Superior temporal gyrus (tissue), 1 donor: ENCODE measurements at regions not wholly inside any gene's neighbourhood (a gene's known extent, or its start where the extent isn't known, plus 50 kb on each side); places are given as distances from the start of the nearest gene placed in this dataset.
"Not testable (repeated sequence)": the region's sequence is repeated elsewhere in the genome, so short reads cannot be mapped to it uniquely, and the experiment has no call there.

Experiments
- DNase-seq: peaks from one replicate; pipeline ENCODE4 v3.0.0-alpha.2; 2016; ENCODE audit errors: extremely low spot score

DNA sequence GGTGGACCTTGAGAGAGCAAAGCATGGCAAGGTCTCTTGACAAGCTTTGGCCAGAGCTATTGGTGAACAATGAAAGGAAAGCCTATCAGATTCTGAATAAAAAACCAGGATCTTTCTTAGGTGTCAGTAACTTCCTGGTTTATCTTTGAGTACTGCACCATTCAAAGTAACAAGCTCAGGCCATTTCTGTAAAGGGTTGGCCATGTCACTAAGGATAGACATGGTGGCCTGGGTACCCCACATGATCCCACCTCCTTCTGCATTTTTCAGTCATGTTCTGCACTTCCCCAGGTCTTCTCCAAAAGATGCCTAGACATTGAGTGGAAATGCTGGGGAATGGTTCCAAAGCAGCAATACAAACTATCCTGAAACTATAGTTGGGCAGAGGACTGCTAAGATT is 242.0 kb downstream of the ARHGAP12 start:
- DNase-seq = no peak

DNA sequence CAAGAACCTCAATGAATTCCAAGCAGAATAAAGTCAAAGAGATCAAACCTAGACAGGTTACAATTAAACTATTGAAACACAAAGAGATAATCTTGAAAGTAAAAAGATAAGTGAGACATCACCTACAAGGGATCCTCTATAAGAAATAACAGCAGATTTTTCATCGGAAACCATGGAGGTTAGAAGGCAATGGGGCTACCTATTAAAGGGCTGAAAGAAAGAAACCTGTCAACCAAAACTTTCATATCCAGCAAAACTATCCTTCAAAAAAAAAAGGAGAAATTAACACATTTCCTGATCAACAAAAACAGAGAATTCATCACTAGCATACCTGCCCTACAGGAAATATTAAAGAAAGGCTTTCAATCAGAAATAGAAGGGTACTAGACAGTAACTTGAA is 244.9 kb downstream of the ARHGAP12 start:
- no peak for DNase-seq

DNA sequence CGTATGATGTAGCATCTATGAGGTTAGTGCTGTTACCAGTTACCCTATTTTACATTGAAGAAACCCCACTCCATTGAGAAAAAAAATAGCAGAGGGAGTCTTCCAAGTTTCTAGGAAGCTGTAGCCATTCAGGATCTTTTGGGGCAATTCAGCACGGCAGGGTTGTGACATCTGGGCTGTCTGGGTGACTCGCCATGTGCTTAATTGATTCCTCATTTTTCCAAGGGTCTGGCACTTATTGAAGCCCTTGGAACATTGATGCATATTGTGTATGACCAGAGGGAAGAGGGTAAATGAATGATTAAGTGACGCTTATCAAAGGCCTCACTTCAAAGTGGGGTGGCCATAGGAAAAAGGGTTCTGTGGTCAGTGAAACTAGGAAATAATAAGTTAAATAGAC is 248.7 kb downstream of the ARHGAP12 start:
- DNase-seq = no peak

DNA sequence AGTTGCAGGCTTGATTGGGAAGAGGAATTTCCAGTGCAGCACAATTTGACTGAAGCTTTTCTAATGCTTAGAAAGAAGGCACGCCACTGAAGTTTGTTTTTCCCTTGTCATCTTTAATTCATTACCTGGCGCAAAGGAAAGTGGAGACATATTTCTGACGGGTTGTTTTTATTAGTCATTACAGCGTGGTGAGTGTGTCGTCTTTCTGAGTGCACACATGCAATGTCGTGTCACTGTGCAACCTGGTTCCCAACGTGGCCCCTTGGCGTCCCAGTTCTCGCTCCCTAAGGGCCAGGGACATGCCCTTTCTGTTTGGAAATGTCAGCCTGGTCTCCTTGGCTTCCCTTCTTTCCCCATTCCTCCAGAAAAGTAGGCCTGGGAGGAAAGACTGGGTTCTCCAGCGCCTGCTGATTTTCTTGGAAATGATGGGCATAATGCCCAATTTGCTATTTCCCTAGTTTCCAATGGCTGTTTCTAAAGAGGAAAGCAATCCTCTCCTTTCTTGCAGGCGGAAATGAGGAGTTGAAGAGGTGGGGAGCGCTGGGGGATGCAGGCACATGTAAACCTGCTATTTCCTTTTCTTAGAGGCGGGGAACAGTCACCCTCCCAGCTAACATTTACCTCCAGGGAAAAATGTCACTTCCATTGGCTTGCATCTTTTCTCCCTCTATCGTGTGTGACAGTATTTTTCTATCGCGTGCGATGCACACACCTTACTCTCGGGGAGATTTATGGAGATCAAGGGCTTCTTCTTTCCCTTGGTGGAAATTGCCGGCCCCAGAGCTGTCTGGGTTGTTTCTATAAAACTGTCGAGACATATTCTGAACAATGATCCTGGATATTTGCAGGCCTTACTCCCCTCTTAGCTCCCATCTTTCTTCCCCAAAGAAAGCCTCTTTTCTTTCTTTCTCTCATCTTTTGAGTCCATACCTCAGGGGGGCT is 249.8 kb downstream of the ARHGAP12 start:
- no peak for DNase-seq

DNA sequence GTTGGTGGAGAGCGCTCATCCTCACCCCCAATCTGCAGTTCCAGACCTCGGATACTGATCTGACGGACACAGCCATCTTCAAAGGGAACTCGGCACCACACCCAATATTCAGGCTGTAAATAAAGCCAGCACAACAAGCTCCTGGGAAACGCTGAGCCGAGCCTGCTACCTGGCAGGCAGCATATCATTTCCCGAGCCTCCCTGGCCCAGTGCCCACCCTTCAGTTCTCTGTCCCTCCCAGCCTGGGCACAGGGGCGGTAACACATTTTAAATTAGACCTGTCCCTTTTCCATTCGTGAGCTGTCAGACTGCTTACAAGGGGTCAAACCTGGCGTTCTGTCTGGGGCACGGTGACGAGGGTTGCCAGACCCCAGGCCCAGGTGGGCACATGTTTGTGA is 250.5 kb downstream of the ARHGAP12 start:
- DNase-seq = no peak

DNA sequence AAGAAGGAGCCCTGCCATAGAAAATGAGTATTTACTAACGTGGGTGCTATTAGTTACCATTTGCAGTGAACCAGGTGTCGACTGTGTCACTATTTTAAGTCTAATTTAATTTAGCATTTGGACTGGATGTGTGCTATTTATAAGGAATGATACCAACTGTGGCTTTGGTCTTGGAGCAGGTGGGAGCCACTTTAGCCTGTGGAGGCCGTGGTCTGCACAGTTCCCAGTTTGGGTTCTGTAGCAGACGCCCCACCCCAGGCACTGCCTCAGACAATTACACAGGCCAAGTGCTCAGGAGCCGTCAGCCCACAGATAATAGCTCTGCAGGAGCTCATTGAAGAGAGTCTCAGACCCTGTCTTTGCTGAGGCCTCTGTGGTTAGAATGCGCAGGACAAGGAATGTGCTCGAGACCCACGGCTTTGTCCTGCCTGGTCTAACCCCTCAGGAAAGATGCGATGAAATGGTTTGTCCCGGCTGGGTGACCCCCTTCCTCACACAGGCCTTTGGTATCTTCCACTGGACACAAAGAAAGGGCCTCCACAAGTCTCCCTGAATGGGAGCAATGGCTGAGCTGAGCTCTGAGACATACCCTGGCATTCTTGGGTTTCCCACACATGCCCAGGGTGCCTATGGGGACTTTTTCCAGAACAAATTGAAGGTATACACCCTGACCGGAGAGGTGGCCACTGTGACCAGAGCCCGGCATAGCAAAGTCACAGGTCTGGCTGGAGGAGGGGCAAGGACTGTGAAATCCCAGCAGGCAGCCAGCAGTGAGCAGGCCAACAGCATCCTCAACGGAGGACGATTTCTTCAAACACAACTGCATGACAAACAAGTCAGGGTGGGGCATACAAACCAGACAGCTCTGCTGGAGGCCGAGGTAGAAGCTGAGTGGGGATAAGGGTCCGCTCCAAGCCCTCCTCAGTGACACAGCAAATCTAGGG is 251.2 kb downstream of the ARHGAP12 start:
- no peak for DNase-seq

DNA sequence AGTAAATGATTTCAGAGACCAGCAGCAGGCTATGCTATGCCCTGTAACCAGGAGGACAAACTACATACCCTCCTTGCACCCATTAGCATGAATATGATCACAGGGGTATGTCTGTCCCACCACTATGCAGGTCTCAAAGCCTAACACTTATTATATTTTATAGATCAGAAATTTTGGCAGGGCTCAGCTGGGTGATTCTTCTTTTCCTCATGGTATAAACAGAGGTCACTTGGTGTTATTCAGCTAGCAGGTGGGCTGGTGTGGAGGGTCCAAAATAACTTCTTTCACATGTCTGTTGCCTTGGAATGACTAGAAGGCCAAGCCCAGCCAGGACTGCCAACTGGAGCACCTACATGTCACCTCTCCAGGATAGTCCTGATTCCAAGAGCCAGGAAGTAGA is 252.9 kb downstream of the ARHGAP12 start:
- no peak for DNase-seq

DNA sequence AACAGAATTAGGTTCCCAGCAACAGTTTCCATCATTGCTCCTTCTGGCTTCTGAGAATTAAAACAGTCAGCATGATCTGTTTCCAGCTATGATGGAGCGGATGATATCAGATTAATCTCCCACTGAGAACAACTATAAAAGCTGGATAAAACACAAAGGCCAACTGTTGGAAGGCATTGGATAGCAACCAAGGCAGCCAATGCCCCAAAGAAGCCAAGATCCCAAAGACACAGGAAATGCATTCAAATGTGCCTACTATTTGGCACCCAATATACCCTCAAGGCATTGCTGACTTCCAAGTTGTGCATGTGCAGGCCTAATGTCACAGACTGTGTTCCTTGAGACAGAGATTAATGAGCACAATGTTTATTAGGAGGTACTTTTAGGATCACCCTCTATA is 259.3 kb downstream of the ARHGAP12 start:
- DNase-seq = peak; percentile 85

DNA sequence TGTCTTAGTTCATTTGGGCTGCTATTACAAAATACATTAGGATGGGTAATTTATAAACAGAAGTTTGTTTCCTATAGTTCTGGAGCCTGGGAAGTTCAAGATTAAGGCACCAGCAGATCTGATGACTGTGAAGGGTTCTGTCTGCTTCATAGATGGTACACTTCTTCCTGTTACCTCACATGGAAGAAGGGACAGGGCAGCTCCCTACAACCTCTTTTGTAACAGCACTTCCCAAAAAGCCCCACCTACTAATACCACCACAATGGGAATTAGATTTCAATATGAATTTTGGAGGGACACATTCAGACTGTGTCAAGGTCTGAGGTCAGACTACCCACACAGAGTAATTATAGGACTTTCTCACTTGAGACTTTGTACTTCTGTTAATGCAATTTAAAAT is 260.3 kb downstream of the ARHGAP12 start:
- DNase-seq = no peak

DNA sequence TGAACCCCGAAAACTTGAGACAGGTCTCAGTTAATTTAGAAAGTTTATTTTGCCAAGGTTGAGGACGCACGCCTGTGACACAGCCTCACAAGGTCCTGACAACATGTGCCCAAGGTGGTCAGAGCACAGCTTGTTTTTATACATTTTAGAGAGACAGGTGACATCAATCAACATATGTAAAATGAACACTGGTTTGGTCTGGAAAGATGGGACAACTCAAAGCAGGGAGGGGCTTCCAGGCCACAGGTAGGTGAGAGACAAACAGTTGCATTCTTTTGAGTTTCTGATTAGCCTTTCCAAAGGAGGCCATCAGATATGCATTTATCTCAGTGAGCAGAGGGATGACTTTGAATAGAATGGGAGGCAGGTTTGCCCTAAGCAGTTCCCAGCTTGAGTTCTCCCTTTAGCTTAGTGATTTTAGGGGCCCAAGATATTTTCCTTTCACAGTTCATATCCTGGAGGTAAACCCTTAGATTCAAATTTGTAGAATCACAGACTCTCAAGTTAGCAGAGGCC is 262.8 kb downstream of the ARHGAP12 start:
- DNase-seq = not testable (repeated sequence)

DNA sequence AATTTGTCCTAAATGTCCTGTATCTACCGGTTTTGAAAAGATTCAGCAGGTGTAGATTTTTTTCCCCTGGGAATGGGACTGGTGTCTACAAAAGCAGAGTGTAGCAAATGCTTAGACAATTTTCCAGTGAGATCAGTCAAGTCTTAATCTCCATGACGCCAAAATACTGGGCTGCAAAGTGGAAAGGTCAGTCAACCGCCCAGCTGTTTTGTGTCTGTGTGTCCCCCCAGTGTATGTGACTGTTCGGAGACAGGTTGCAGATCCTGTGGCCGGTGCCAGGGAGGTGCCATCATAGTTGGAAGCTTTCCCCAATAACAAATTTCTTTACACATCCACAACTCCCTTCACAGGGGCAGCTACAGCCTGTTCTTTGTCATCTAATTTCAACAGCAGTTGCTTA is 263.8 kb downstream of the ARHGAP12 start:
- no peak for DNase-seq

DNA sequence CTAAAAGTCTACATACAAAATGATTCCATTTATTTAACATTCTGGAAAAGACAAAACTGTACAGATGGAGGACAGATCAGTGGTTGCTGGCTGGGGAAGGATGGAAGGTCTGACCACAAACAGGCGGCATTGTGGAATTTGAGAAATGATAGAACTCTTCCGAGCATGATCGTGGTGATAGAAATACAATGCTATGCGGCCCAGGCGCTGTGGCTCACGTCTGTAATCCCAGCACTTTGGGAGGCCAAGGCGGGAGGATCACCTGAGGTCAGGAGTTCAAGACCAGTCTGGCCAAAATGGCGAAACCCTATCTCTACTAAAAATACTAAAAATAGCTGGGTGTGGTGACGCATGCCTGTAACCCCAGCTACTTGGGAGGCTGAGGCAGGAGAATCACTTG is 264.6 kb downstream of the ARHGAP12 start:
- not testable (repeated sequence) for DNase-seq

DNA sequence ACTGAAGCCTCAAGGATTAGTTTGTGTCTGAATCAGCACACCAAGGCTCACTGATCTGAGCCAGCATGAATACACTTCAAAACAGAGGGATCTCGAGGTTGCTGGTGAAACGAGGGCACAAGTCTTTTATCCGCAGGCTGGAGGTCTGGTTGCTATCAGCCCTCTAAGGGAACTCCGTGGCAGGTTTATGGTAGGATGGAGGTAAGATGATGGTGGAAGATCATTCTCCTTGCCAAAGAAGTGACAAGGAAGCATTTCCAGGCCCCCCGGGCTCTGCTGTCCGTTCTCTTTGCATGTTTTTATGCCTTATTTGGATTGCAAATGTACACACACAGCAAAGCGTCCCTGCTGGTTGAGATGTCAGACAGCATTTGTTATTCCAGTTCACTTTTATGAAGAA is 268.3 kb downstream of the ARHGAP12 start:
- DNase-seq = no peak

DNA sequence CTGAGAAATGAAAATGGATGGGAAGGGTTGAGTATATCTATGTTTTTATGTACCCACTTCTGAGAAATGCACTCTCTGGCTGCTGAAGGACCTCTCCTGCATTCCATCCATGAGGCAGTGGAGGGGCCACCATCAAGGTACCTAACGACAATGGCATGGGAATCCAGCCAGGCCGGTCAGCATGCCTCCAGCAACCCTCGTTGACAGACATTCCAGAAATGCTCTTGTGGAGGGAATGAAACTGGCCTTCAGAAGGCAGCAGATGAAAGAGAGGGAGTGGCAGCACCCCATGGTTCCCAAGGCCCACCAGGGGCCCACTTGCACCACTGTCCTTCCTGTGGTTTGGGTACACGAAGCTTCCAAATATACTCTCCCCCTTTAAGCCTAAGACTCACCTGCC is 269.0 kb downstream of the ARHGAP12 start:
- no peak for DNase-seq

DNA sequence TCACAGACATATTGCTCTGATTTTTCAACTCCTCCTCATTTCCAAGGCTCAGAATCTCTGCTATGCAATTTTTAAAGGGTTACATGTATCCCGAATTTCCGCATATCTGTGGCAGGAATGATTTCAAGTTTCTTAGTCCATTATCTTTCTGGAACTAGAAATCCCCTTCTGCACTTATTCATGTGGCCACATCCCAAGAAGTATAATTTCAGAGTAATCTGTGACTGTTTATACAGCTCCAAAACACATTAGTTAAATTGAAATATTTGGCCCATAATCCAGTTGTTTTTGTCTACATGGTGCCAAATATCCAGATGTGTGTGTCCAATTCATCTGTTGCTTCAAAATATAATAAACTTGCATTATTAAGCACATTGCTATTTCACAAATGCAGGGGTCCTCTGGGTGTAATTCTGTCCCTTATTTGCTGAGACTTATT is 271.2 kb downstream of the ARHGAP12 start:
- DNase-seq = no peak

DNA sequence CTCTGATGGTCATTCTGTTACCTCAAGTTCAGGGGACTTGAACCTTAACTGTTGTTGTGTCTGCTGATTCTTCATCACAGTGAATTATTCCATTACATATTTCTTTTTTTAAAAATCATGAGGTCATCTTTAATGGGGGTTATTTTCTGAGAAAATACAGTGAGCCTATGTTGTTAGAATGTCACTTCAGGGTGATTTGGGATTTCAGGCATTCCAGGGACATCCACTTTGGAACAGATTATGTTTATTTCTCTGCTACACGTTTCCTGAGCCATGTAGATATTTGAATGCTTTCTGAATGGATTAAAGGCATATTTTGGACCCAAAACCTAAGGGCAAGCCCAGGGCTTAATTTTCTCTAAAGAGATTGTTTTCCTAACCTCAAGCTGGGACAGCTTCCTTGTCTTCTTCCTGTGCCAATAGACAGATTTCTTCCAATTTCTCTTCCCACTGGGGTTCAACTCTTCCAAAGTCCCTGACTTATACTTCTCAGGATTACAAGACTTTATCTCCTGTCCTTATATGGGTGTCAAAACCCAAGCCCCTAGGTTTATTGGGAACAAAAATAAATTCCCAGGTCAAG is 271.7 kb downstream of the ARHGAP12 start:
- DNase-seq = no peak

DNA sequence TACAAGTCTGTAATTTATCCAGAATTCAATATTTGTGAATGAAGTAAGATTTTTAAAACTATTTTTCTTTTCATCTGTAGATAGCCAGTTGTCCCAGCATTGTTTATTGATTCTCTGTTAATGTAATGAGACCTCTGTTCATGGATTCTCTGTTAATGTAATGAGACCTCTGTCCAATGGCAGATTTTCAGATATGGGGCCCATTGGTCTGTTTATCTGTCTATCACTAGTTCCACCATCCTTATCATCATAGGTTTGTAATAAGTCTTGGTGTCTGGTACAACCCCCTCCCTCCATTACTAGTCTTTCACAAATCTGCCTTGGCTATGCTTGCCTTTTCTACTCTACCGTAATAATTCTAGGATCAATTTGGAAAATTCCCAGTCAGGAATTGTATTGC is 276.6 kb downstream of the ARHGAP12 start:
- no peak for DNase-seq

DNA sequence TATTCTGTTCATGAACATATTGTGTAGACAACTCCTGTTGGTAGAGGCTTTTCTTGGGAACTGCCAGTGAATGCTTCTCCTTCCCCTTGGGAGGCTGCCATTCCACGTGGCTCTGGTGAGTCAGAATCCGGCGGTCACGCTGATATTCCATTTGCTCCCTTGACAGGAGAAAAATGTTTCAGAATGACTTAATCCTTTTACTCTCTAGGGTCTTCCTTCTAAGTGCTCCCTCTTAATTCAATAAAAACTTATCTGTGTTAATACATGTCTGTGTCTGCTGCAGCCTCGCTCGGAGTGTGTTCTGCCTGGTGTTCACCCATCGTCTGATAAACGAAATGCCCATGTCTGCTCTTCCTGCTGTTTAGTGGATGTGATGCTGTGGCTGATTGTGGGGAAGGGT is 278.6 kb downstream of the ARHGAP12 start:
- peak; percentile 65 for DNase-seq

DNA sequence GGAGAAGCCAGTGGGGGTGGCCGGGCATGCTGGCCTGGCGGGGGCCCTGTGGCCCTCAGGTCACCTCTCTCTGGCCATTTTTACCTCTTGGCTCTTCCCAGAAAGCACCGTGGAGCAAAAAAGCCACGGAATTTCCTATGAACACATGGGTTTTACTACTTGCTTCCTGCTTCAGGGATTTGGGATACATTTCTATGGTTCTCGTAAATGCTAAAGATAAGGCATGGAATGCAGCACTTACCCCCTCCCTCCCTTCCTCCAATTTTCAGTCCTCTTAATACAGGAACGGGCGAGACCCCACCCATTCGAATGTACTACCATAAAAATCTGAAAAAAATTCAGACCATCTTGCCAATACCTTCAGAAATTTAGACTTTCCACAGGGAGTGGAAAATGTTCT is 279.7 kb downstream of the ARHGAP12 start:
- DNase-seq = no peak

DNA sequence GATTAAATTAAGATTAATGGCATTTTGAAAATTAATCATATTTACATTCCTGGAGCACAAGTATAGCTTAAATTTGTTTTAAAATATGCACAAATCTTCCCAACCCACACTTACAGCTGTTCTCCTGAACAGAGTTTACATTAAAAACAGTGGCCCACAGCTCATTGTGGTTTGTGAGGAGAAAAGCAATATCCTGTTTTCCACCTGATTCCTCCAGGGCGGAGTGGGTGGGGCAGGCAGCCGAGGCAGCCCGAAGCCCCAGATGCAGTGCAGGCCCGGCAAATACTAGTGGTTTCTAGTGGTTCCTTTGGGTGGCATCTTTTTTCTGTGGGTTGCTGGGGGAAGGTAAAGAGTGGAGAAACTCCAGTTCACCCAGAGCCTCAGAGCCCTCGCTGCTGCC is 280.8 kb downstream of the ARHGAP12 start:
- DNase-seq = no peak

DNA sequence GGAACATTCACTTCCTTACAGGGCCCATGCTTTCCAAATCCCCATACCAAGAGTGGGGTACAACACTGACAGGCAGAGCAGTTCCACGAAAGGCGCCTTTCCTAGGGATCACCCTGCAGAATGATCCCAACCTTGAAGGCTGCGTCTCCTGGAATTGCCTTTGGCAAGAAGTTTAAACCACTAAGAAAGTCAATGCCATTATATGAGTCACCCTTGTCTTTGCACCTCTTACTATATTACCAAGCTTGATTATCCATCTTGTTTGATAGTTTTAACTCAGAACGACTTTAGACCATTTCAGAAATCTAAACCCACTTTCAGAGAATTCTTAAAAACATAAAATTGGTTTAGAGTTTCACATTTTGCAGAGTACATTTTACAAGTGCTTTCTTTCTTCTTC is 282.1 kb downstream of the ARHGAP12 start:
- DNase-seq = no peak

DNA sequence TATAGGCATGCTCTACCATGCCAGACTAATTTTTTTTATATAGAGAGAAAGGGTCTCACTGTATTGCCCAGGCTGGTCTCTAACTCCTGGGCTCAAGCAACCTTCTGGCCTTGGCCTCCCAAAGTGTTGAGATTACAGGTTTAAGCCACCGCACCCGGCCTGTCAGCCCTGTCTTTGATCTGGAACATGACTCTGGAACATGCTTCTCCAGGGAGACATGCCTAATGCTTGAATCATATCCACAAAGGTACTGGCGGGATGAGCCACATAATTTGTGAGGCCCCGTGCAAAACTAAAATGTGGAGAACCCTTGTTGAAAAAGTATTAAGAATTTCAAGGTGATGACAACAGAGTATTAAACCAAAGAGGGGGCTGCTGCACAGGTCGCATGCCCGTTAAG is 282.8 kb downstream of the ARHGAP12 start:
- no peak for DNase-seq
